ENCODE measurements at regions not wholly inside any gene's neighbourhood (a gene's known extent, or its start where the extent isn't known, plus 50 kb on each side); places are given as distances from the start of the nearest gene placed in this dataset.
A peak's percentile ranks its signal among the peaks of the same experiment; 100 is the strongest.

- no peak overlapping the region for H3K9ac ChIP-seq (replicated peaks; ENCODE audit: extremely low read depth, insufficient read depth, low read length)
- H3K27me3 ChIP-seq (ENCODE audit: control insufficient read depth in 2 of 2, insufficient read depth in 2 of 2, low read length in 2 of 2), result no peaks in the 10 kb centered on the region
- DNase-seq (ENCODE audit: low read depth, low spot score), result peak; percentile 68
- ChIA-PET CTCF (no interaction called here), POLR2A (no interaction called here)
- H2AFZ ChIP-seq (ENCODE audit: low read depth, low read length), result peak overlapping the region; percentile 32
- no peak for TF ChIP-seq GATA2 (IDR thresholded peaks at IDR 0.05; ENCODE audit: insufficient read depth, insufficient read length, low read depth, low read length)
- TF ChIP-seq JUN (IDR thresholded peaks at IDR 0.05; ENCODE audit: borderline replicate concordance, insufficient read depth, insufficient read length, low read depth), result no peak
- no peak for TF ChIP-seq MYC (IDR thresholded peaks at IDR 0.05; ENCODE audit: low read depth, low read length)
- no peak for TF ChIP-seq EZH2 (IDR thresholded peaks at IDR 0.05; ENCODE audit: borderline replicate concordance, low read depth, low read length, severe bottlenecking)
- TF ChIP-seq POLR2A (IDR thresholded peaks at IDR 0.05; ENCODE audit: low read depth, low read length), result no peak
- TF ChIP-seq, protein P1, sequence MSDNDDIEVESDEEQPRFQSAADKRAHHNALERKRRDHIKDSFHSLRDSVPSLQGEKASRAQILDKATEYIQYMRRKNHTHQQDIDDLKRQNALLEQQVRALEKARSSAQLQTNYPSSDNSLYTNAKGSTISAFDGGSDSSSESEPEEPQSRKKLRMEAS (IDR thresholded peaks at IDR 0.05; ENCODE audit: insufficient read depth, insufficient read length), result no peak
- TF ChIP-seq POLR2AphosphoS5 (IDR thresholded peaks at IDR 0.05; ENCODE audit: insufficient read depth, low read depth, low read length), result no peak
- TF ChIP-seq, protein P2, sequence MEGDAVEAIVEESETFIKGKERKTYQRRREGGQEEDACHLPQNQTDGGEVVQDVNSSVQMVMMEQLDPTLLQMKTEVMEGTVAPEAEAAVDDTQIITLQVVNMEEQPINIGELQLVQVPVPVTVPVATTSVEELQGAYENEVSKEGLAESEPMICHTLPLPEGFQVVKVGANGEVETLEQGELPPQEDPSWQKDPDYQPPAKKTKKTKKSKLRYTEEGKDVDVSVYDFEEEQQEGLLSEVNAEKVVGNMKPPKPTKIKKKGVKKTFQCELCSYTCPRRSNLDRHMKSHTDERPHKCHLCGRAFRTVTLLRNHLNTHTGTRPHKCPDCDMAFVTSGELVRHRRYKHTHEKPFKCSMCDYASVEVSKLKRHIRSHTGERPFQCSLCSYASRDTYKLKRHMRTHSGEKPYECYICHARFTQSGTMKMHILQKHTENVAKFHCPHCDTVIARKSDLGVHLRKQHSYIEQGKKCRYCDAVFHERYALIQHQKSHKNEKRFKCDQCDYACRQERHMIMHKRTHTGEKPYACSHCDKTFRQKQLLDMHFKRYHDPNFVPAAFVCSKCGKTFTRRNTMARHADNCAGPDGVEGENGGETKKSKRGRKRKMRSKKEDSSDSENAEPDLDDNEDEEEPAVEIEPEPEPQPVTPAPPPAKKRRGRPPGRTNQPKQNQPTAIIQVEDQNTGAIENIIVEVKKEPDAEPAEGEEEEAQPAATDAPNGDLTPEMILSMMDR (IDR thresholded peaks at IDR 0.05; ENCODE audit: extremely low read depth in 1 of 2, insufficient read depth in 1 of 2, low read depth in 1 of 2, low read length in 2 of 2), result no peak
- TF ChIP-seq FOS (IDR thresholded peaks at IDR 0.05; ENCODE audit: borderline replicate concordance, insufficient read depth, low read length), result no peak
- dilution Hi-C loops (cut with MboI; ENCODE audit: extremely low pct_ligation_motif_present, low sequenced_read_pairs) (no loop called here), intact Hi-C loops (cut with micrococcal nuclease) (loop anchor here (5.0 kb wide), 1 partner anchor 34 kb away; no protein-coding TSS in a partner anchor)
- BruUV-seq (replicated peaks), result no TSS peak
- peak; percentile 8 for FAIRE-seq
- H3K79me2 ChIP-seq (ENCODE audit: control insufficient read depth, insufficient read depth, low read length), result no peaks in the 10 kb centered on the region
- H3K36me3 ChIP-seq (ENCODE audit: control insufficient read depth in 2 of 2, extremely low read depth in 1 of 2, insufficient read depth in 2 of 2, low read length in 2 of 2), result no peaks in the 10 kb centered on the region
- no peak overlapping the region for H3K4me2 ChIP-seq (ENCODE audit: insufficient read depth, low read length)
- no peaks in the 10 kb centered on the region for H4K20me1 ChIP-seq (replicated peaks; ENCODE audit: control insufficient read depth, extremely low read depth, insufficient read depth, low read length)
- no peak overlapping the region for H3K4me3 ChIP-seq (replicated peaks in 1 of 3; ENCODE audit: insufficient read depth in 1 of 3, low read depth in 1 of 3, low read length in 3 of 3)
- H3K9me3 ChIP-seq (replicated peaks; ENCODE audit: control insufficient read depth, insufficient read depth, low read length), result no peaks in the 10 kb centered on the region
- H3K27ac ChIP-seq (ENCODE audit: insufficient read depth, low read depth, low read length), result no peak overlapping the region
- H3K4me1 ChIP-seq (ENCODE audit: control insufficient read depth, extremely low read depth, insufficient read depth, low read length), result peaks cover 10% of the 10 kb centered on the region
- H3K9me1 ChIP-seq (replicated peaks; ENCODE audit: control insufficient read depth, extremely low read depth, insufficient read depth, low read length), result no peaks in the 10 kb centered on the region
Observed at GRCh38 chr3:177446165-177446601, 248.9 kb upstream of the TBL1XR1 start.
